Activated naive CD8-positive, alpha-beta T cell (primary cell): ENCODE measurements at regions not wholly inside any gene's neighbourhood (a gene's known extent, or its start where the extent isn't known, plus 50 kb on each side); places are given as distances from the start of the nearest gene placed in this dataset.
"Not testable (repeated sequence)": the region's sequence is repeated elsewhere in the genome, so short reads cannot be mapped to it uniquely, and the experiment has no call there.

Source experiments
- H3K27ac Mint-ChIP-seq: one replicate; pipeline ENCODE4 v1.8.0; 2021; ENCODE audit warnings: mixed read lengths
- H3K27me3 Mint-ChIP-seq: one replicate; pipeline ENCODE4 v1.8.0; 2021; ENCODE audit warnings: mixed read lengths
- H3K36me3 Mint-ChIP-seq: one replicate; pipeline ENCODE4 v1.8.0; 2021; ENCODE audit warnings: mixed read lengths
- H3K4me1 Mint-ChIP-seq: one replicate; pipeline ENCODE4 v1.8.0; 2021; ENCODE audit warnings: low read depth, mixed read lengths
- H3K4me3 Mint-ChIP-seq: one replicate; pipeline ENCODE4 v1.8.0; 2021; ENCODE audit warnings: mild to moderate bottlenecking, mixed read lengths
- H3K9me3 Mint-ChIP-seq: one replicate; pipeline ENCODE4 v1.8.0; 2021; ENCODE audit warnings: low read depth, mixed read lengths

GRCh38 chr4:17260166-17260907 is 251.6 kb downstream of the QDPR start:
- Mint-ChIP-seq H3K36me3 (no peaks in the 10 kb centered on the region), H3K4me3 (no peak overlapping the region), H3K27ac (no peak overlapping the region)

GRCh38 chr4:17258106-17258505 is 253.8 kb downstream of the QDPR start:
- no peaks in the 10 kb centered on the region for H3K9me3 Mint-ChIP-seq
- no peak overlapping the region for H3K4me3 Mint-ChIP-seq
- no peaks in the 10 kb centered on the region for H3K4me1 Mint-ChIP-seq
- H3K36me3 Mint-ChIP-seq: no peaks in the 10 kb centered on the region
- H3K27ac Mint-ChIP-seq: no peak overlapping the region
- peaks cover 2% of the 10 kb centered on the region for H3K27me3 Mint-ChIP-seq

More at GRCh38 chr4:17260166-17260907, 251.6 kb downstream of the QDPR start:
- Mint-ChIP-seq H3K9me3 (no peaks in the 10 kb centered on the region), H3K27me3 (peaks cover 2% of the 10 kb centered on the region), H3K4me1 (no peaks in the 10 kb centered on the region)

DNA sequence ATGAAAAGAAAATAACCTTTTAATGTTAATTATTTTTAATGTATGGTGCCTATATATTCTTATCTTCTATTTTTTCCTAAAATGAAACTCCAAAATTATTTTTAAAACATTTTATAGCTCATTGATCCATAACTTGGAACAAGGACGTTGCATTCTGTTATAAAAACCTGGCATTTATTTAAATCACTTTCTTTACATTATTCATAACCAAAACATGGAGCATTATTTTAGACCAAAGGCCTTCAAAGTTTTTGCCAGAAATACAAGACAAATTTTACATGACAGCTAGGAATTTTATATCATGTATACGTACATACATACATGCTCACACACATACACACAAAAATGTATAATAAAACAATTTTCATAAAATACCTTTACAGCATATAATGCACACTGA is 259.8 kb downstream of the QDPR start:
- H3K4me1 Mint-ChIP-seq: no peaks in the 10 kb centered on the region
- peaks cover 5% of the 10 kb centered on the region for H3K27me3 Mint-ChIP-seq
- H3K27ac Mint-ChIP-seq: no peak overlapping the region
- H3K4me3 Mint-ChIP-seq: no peak overlapping the region
- H3K9me3 Mint-ChIP-seq: no peaks in the 10 kb centered on the region
- H3K36me3 Mint-ChIP-seq: no peaks in the 10 kb centered on the region

- Mint-ChIP-seq H3K36me3 (no peaks in the 10 kb centered on the region), H3K4me1 (no peaks in the 10 kb centered on the region), H3K27ac (no peak overlapping the region), H3K9me3 (no peaks in the 10 kb centered on the region), H3K4me3 (no peak overlapping the region), H3K27me3 (peaks cover 5% of the 10 kb centered on the region)
These were observed 260.8 kb downstream of the QDPR start for GRCh38 chr4:17251101-17251500.

DNA sequence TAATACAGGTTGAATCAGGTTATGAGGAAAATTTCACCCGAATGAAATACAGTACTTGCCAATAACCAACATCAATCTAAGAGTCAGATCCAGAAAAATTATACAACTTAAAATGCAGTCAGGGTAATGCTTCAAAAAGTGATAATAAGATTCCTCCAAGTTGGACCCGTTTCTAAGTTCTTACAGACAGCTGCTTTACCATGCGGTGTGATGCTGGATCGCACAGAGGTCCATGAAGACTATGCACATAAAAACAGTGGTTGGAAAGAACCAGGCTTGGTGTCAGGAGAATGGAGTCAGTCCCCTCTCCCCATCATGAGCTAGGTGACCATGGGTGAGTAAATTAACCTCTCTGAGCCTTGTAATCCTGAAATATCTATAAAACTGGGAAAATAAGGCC is 261.3 kb downstream of the QDPR start:
- Mint-ChIP-seq H3K27ac (no peak overlapping the region), H3K4me3 (no peak overlapping the region), H3K4me1 (no peaks in the 10 kb centered on the region), H3K27me3 (peaks cover 6% of the 10 kb centered on the region), H3K36me3 (no peaks in the 10 kb centered on the region), H3K9me3 (no peaks in the 10 kb centered on the region)

DNA sequence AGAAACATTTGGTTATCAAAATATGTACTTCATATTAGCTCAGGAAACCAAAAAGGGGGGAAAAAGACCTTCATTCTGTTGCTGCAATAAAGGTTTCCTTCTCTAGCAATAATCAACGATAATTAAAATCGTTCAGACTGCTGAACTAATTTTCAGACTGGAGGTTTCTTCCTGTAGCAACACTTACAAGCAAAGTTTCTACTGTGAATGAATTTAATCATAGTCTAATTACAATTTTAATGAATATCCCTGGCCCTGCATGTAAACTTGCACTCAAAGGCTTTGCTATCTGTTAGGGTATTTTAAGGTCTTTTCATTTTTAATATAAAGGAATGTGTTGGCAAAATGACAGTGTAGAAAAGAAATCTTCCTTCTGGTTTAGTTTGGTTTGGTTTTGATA is 265.2 kb downstream of the QDPR start:
- no peak overlapping the region for H3K4me3 Mint-ChIP-seq
- H3K27me3 Mint-ChIP-seq: peaks cover 10% of the 10 kb centered on the region
- no peaks in the 10 kb centered on the region for H3K36me3 Mint-ChIP-seq
- H3K4me1 Mint-ChIP-seq: no peaks in the 10 kb centered on the region
- H3K27ac Mint-ChIP-seq: no peak overlapping the region
- H3K9me3 Mint-ChIP-seq: no peaks in the 10 kb centered on the region

GRCh38 chr4:17241835-17242234 is 270.1 kb downstream of the QDPR start:
- H3K4me3 Mint-ChIP-seq: no peak overlapping the region
- no peaks in the 10 kb centered on the region for H3K36me3 Mint-ChIP-seq
- H3K27ac Mint-ChIP-seq: no peak overlapping the region
- H3K27me3 Mint-ChIP-seq: peaks cover 5% of the 10 kb centered on the region
- no peaks in the 10 kb centered on the region for H3K9me3 Mint-ChIP-seq
- no peaks in the 10 kb centered on the region for H3K4me1 Mint-ChIP-seq

GRCh38 chr4:17238633-17239032 is 273.3 kb downstream of the QDPR start:
- Mint-ChIP-seq H3K4me1 (no peaks in the 10 kb centered on the region), H3K4me3 (no peak overlapping the region), H3K27me3 (peaks cover 2% of the 10 kb centered on the region), H3K9me3 (no peaks in the 10 kb centered on the region), H3K36me3 (no peaks in the 10 kb centered on the region), H3K27ac (no peak overlapping the region)

- Mint-ChIP-seq H3K27ac (no peak overlapping the region), H3K27me3 (peaks cover 3% of the 10 kb centered on the region), H3K36me3 (no peaks in the 10 kb centered on the region), H3K4me3 (no peak overlapping the region), H3K4me1 (no peaks in the 10 kb centered on the region), H3K9me3 (no peaks in the 10 kb centered on the region)
These were observed 275.2 kb downstream of the QDPR start for GRCh38 chr4:17236686-17237085.

GRCh38 chr4:17234678-17235077 is 277.2 kb downstream of the QDPR start:
- no peaks in the 10 kb centered on the region for H3K9me3 Mint-ChIP-seq
- no peaks in the 10 kb centered on the region for H3K4me1 Mint-ChIP-seq
- no peaks in the 10 kb centered on the region for H3K36me3 Mint-ChIP-seq
- H3K27me3 Mint-ChIP-seq: peaks cover 4% of the 10 kb centered on the region
- no peak overlapping the region for H3K4me3 Mint-ChIP-seq
- no peak overlapping the region for H3K27ac Mint-ChIP-seq

DNA sequence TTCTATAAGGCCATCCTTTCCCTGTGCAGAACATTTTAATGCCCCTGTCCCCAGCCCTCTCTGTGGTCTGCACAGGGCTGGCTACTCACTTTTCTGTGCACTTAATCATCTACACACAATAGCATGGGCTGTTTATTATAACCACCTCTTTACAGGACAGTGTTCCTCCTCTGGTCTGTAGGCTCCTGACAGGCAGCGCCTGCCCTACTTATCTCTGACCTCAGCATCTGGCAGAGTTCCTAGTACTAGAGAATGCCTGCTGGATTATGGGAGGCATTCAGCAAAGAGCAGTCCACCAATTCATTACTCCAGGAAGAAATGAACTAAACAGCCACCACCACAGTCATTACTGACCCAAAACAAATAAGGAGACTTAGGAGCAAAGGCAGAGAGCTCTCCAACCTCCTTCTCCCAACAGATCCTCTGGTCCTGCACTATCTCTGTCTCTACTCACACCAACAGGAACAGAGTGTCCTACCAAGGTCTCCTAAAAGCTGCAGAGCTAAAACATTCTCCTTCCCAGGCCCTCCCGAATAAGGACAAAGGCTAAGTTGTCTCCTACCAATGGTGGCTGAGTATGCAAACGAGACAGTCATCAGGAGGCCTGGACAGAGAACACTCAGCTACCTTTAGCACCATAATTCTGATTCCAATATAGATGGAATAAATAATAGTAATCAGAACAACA is 279.2 kb downstream of the QDPR start:
- Mint-ChIP-seq H3K36me3 (no peaks in the 10 kb centered on the region), H3K27ac (no peak overlapping the region), H3K9me3 (peaks cover 6% of the 10 kb centered on the region), H3K4me1 (no peaks in the 10 kb centered on the region), H3K4me3 (no peak overlapping the region), H3K27me3 (peaks cover 9% of the 10 kb centered on the region)

- H3K27ac Mint-ChIP-seq, H3K36me3 Mint-ChIP-seq, H3K4me1 Mint-ChIP-seq, H3K27me3 Mint-ChIP-seq, H3K9me3 Mint-ChIP-seq, H3K4me3 Mint-ChIP-seq: not testable (repeated sequence)
These were observed 279.9 kb downstream of the QDPR start for GRCh38 chr4:17231880-17232475.

- Mint-ChIP-seq H3K4me1 (no peaks in the 10 kb centered on the region), H3K27ac (no peak overlapping the region), H3K36me3 (no peaks in the 10 kb centered on the region), H3K9me3 (peaks cover 6% of the 10 kb centered on the region), H3K4me3 (no peak overlapping the region), H3K27me3 (peaks cover 9% of the 10 kb centered on the region)
These were observed 281.2 kb downstream of the QDPR start for GRCh38 chr4:17230727-17231126.

GRCh38 chr4:17220816-17221215 is 291.1 kb downstream of the QDPR start:
- H3K4me1 Mint-ChIP-seq: no peaks in the 10 kb centered on the region

GRCh38 chr4:17218786-17219185 is 293.1 kb downstream of the QDPR start:
- Mint-ChIP-seq H3K4me3 (no peak overlapping the region), H3K27me3 (peaks cover 6% of the 10 kb centered on the region), H3K27ac (no peak overlapping the region)

More at GRCh38 chr4:17220816-17221215, 291.1 kb downstream of the QDPR start:
- Mint-ChIP-seq H3K4me3 (no peak overlapping the region), H3K27me3 (peaks cover 3% of the 10 kb centered on the region), H3K27ac (no peak overlapping the region), H3K36me3 (no peaks in the 10 kb centered on the region), H3K9me3 (no peaks in the 10 kb centered on the region)

More at GRCh38 chr4:17218786-17219185, 293.1 kb downstream of the QDPR start:
- Mint-ChIP-seq H3K9me3 (no peaks in the 10 kb centered on the region), H3K36me3 (no peaks in the 10 kb centered on the region), H3K4me1 (no peaks in the 10 kb centered on the region)
